H1 (cell line): ENCODE measurements at regions not wholly inside any gene's neighbourhood (a gene's known extent, or its start where the extent isn't known, plus 50 kb on each side); places are given as distances from the start of the nearest gene placed in this dataset.

ENCODE experiments used
- CTCF ChIA-PET: fragments of 300-600 bp; sonication (Branson Sonifier 250); formaldehyde crosslinking; loops from one replicate; lab custom pipeline; 2021; ENCODE audit not compliant: partially characterized antibody; lab: Charles Lee
- POLR2A ChIA-PET: fragments of 300-600 bp; sonication (Branson Sonifier 250); formaldehyde crosslinking; loops from one replicate; lab custom pipeline; 2021; ENCODE audit warnings: inconsistent platforms; ENCODE audit not compliant: partially characterized antibody; lab: Charles Lee
- DNase-seq, 2 experiments: peaks; one replicate each; pipeline versions ENCODE4 v3.0.0 to v3.0.0-alpha.2; 2010 to 2022; ENCODE audit warnings: low spot score in 2 of 2, low read depth in 1 of 2, mixed read lengths in 1 of 2
- FAIRE-seq: peaks from 2 replicates; lab custom pipeline; 2011; peaks lifted over from hg19 to GRCh38; lab: Jason Lieb, UNC
- H2AFZ ChIP-seq: 2 replicates; pipeline ENCODE4 v1.8.1; 2012; ENCODE audit warnings: low read length, inconsistent platforms
- H2AK5ac ChIP-seq: 2 replicates; pipeline ENCODE4 v1.6.1; 2013; ENCODE audit warnings: low read depth, low read length
- H2BK120ac ChIP-seq: replicated peaks from 2 replicates; pipeline ENCODE3; 2013; ENCODE audit warnings: low read depth, low read length, inconsistent platforms
- H2BK12ac ChIP-seq: 2 replicates; pipeline ENCODE4 v1.6.1; 2013; ENCODE audit warnings: low read depth, low read length
- H2BK15ac ChIP-seq: 2 replicates; pipeline ENCODE4 v1.6.1; 2013; ENCODE audit warnings: low read length
- H2BK20ac ChIP-seq: 2 replicates; pipeline ENCODE4 v1.6.1; 2013; ENCODE audit warnings: low read length
- H2BK5ac ChIP-seq: 2 replicates; pipeline ENCODE4 v1.6.1; 2013; ENCODE audit warnings: low read depth, low read length
- H3K14ac ChIP-seq: 2 replicates; pipeline ENCODE4 v1.6.1; 2013; ENCODE audit warnings: inconsistent platforms; ENCODE audit not compliant: insufficient read length
- H3K18ac ChIP-seq: 2 replicates; pipeline ENCODE4 v1.6.1; 2013; ENCODE audit warnings: low read length; ENCODE audit errors: extremely low read depth
- H3K23ac ChIP-seq: 2 replicates; pipeline ENCODE4 v1.6.1; 2013; ENCODE audit warnings: inconsistent platforms; ENCODE audit not compliant: insufficient read length
- H3K23me2 ChIP-seq: 2 replicates; pipeline ENCODE4 v1.6.1; 2013; ENCODE audit warnings: low read depth, low read length
- H3K27ac ChIP-seq: 2 replicates; pipeline ENCODE4 v1.6.1; 2011; ENCODE audit warnings: low read depth, low read length, inconsistent platforms
- H3K27me3 ChIP-seq, 4 experiments: replicated peaks in 1 of 4; 1 replicate in 1 of 4; 2 replicates in 3 of 4; pipeline versions ENCODE4 v1.6.1 to v1.8.1; 2011 to 2013; ENCODE audit warnings: low read length in 3 of 4, mild to moderate bottlenecking in 3 of 4, inconsistent platforms in 2 of 4, mixed read lengths in 2 of 4, moderate library complexity in 1 of 4; ENCODE audit not compliant: control insufficient read depth in 3 of 4, insufficient read depth in 3 of 4; ENCODE audit errors: extremely low read depth in 1 of 4
- H3K36me3 ChIP-seq, 4 experiments: 2 replicates each; pipeline versions ENCODE4 v1.6.1 to v1.8.1; 2011 to 2013; ENCODE audit warnings: mild to moderate bottlenecking in 4 of 4, low read length in 3 of 4, moderate library complexity in 2 of 4, control low read depth in 1 of 4, inconsistent platforms in 1 of 4; ENCODE audit not compliant: insufficient read depth in 4 of 4, control insufficient read depth in 2 of 4
- H3K4ac ChIP-seq: replicated peaks from 2 replicates; pipeline ENCODE3; 2013; ENCODE audit warnings: low read length, low read depth, mixed read lengths, inconsistent platforms; ENCODE audit not compliant: insufficient read length
- H3K4me1 ChIP-seq, 4 experiments: replicated peaks in 1 of 4; 1 replicate in 1 of 4; 2 replicates in 3 of 4; pipeline versions ENCODE4 v1.6.1 to v1.8.1; 2011 to 2013; ENCODE audit warnings: low read length in 3 of 4, inconsistent platforms in 2 of 4, mixed read lengths in 1 of 4; ENCODE audit not compliant: insufficient read depth in 4 of 4, control insufficient read depth in 3 of 4
- H3K4me2 ChIP-seq, 2 experiments: 2 replicates each; pipeline versions ENCODE4 v1.6.1 to v1.8.1; 2011 to 2013; ENCODE audit warnings: low read depth in 2 of 2, low read length in 2 of 2, control low read depth in 1 of 2, inconsistent platforms in 1 of 2, mild to moderate bottlenecking in 1 of 2; ENCODE audit not compliant: insufficient read depth in 1 of 2
- H3K4me3 ChIP-seq, 4 experiments: fragments of 200-600, 300-600 bp in 1 of 4; sonication (generic), shearing (Covaris generic), sonication (Bioruptor Twin) in 1 of 4; 2 replicates each; pipeline versions ENCODE4 v1.5.1 to v1.8.1; 2011 to 2016; ENCODE audit warnings: low read length in 4 of 4, low read depth in 3 of 4, control low read depth in 2 of 4, inconsistent platforms in 2 of 4, mild to moderate bottlenecking in 2 of 4, mixed read lengths in 1 of 4, moderate library complexity in 1 of 4; ENCODE audit not compliant: insufficient read depth in 2 of 4; ENCODE audit errors: extremely low read depth in 1 of 4
- H3K56ac ChIP-seq: replicated peaks from 2 replicates; pipeline ENCODE3; 2013; ENCODE audit warnings: low read depth, mild to moderate bottlenecking, mixed read lengths, low read length, inconsistent platforms; ENCODE audit not compliant: insufficient read length
- H3K79me1 ChIP-seq: 2 replicates; pipeline ENCODE4 v1.6.1; 2013; ENCODE audit warnings: low read depth, low read length, control low read depth
- H3K79me2 ChIP-seq, 2 experiments: 2 replicates each; pipeline versions ENCODE4 v1.6.1 to v1.8.1; 2012 to 2013; ENCODE audit warnings: low read length in 2 of 2, mild to moderate bottlenecking in 2 of 2, inconsistent platforms in 1 of 2; ENCODE audit not compliant: insufficient read depth in 2 of 2, control insufficient read depth in 1 of 2
- H3K9ac ChIP-seq, 4 experiments: replicated peaks in 1 of 4; 1 replicate in 1 of 4; 2 replicates in 3 of 4; pipeline versions ENCODE4 v1.6.1 to v1.8.1; 2011 to 2013; ENCODE audit warnings: low read depth in 3 of 4, low read length in 3 of 4, control low read depth in 2 of 4, mild to moderate bottlenecking in 2 of 4, moderate library complexity in 2 of 4, inconsistent platforms in 1 of 4; ENCODE audit errors: extremely low read depth in 1 of 4
- H3K9me3 ChIP-seq, 2 experiments: 2 replicates each; pipeline versions ENCODE4 v1.6.1 to v1.8.1; 2012 to 2013; ENCODE audit warnings: mild to moderate bottlenecking in 2 of 2, moderate library complexity in 2 of 2, control low read depth in 1 of 2, inconsistent platforms in 1 of 2, low read depth in 1 of 2, low read length in 1 of 2, mixed read lengths in 1 of 2; ENCODE audit not compliant: insufficient read depth in 2 of 2
- H4K20me1 ChIP-seq, 2 experiments: replicated peaks in 1 of 2; 2 replicates each; pipeline versions ENCODE3 to v1.8.1; 2011 to 2013; ENCODE audit warnings: inconsistent platforms in 2 of 2, low read length in 2 of 2, mild to moderate bottlenecking in 1 of 2; ENCODE audit not compliant: insufficient read depth in 2 of 2, control insufficient read depth in 1 of 2
- H4K5ac ChIP-seq: 2 replicates; pipeline ENCODE4 v1.6.1; 2013; ENCODE audit warnings: low read length, low read depth, mixed read lengths, inconsistent platforms; ENCODE audit not compliant: insufficient read length
- H4K8ac ChIP-seq: 2 replicates; pipeline ENCODE4 v1.8.0; 2013; ENCODE audit warnings: mild to moderate bottlenecking, moderate library complexity, low read length, inconsistent platforms; ENCODE audit not compliant: insufficient read depth; ENCODE audit errors: extremely low read depth
- H4K91ac ChIP-seq: replicated peaks from 2 replicates; pipeline ENCODE3; 2013; ENCODE audit warnings: low read length, mixed read lengths, inconsistent platforms; ENCODE audit not compliant: insufficient read length
- EGR1 ChIP-seq: IDR thresholded peaks from 2 replicates; pipeline ENCODE4 v1.6.1; 2011; ENCODE audit warnings: low read depth, low read length, borderline replicate concordance
- JUND ChIP-seq: IDR thresholded peaks from 2 replicates; pipeline ENCODE4 v1.6.1; 2011; ENCODE audit warnings: mild to moderate bottlenecking, improper control_type of control experiment, low read length
- KDM4A ChIP-seq: IDR thresholded peaks from one replicate; pipeline ENCODE4 v1.7.1; 2012; ENCODE audit warnings: low read depth, mild to moderate bottlenecking, moderate library complexity, low read length, inconsistent platforms; ENCODE audit not compliant: severe bottlenecking
- KDM5A ChIP-seq: fragments of 200-600 bp; IDR thresholded peaks from 2 replicates; pipeline ENCODE4 v1.7.1; 2012; ENCODE audit warnings: mild to moderate bottlenecking, low read length, inconsistent platforms, mixed read lengths
- PHF8 ChIP-seq: fragments of 200-600 bp; sonication (generic); conservative IDR thresholded peaks from 2 replicates; pipeline ENCODE4 v1.7.1; 2012; ENCODE audit warnings: low read depth, mild to moderate bottlenecking, inconsistent platforms, low read length, moderate library complexity
- POLR2A ChIP-seq, 2 experiments: IDR thresholded peaks; 1 replicate in 1 of 2; 2 replicates in 1 of 2; pipeline ENCODE4 v1.6.1; 2011; ENCODE audit warnings: low read depth in 2 of 2, low read length in 2 of 2, mild to moderate bottlenecking in 2 of 2; ENCODE audit errors: control extremely low read depth in 1 of 2
- SP4 ChIP-seq: IDR thresholded peaks from 2 replicates; pipeline ENCODE4 v1.6.1; 2012; ENCODE audit warnings: low read length, inconsistent platforms
- TAF7 ChIP-seq: optimal IDR thresholded peaks from 2 replicates; pipeline ENCODE3; 2011; ENCODE audit warnings: low read depth, mild to moderate bottlenecking, inconsistent platforms, low read length, moderate library complexity, borderline replicate concordance
- TEAD4 ChIP-seq: IDR thresholded peaks from 2 replicates; pipeline ENCODE4 v1.6.1; 2012; ENCODE audit warnings: low read depth, low read length, inconsistent platforms, mixed read lengths
- WGBS, 2 experiments: shearing (Covaris generic) in 1 of 2; methylation state at CpG; one replicate each; pipeline versions ENCODE4 v1.1.6 to v1.1.7; 2013 to 2015; ENCODE audit warnings: low lambda C conversion rate in 2 of 2, mixed read lengths in 2 of 2, inconsistent platforms in 1 of 2, low coverage in 1 of 2, missing lambda C conversion rate in 1 of 2; ENCODE audit not compliant: insufficient replicate concordance in 2 of 2, insufficient coverage in 1 of 2, insufficient read length in 1 of 2; ENCODE audit errors: extremely low coverage in 1 of 2, missing lambda C conversion rate in 1 of 2; 5-methylcytosine and 5-hydroxymethylcytosine counted together
- TF ChIP-seq, protein P1 (sequence below): IDR thresholded peaks from 2 replicates; pipeline ENCODE4 v1.6.1; 2011; ENCODE audit warnings: low read length, improper control_type of control experiment

GRCh38 chr3:182183716-182184430 is 472.1 kb downstream of the SOX2 start:
- Histone ChIP-seq H4K91ac (no peak overlapping the region), H3K9ac (no peak overlapping the region), H2BK120ac (no peak overlapping the region), H3K36me3 (no peaks in the 10 kb centered on the region), H2AFZ (no peak overlapping the region), H3K18ac (no peak overlapping the region), H3K27ac (no peak overlapping the region), H3K27me3 (no peaks in the 10 kb centered on the region), H3K23me2 (no peaks in the 10 kb centered on the region; the same call in 1 of the 2 replicates), H3K4me2 (peak overlapping the region in 1 of 2 experiments; percentile 39; a peak in 2 of 4 replicates), H3K14ac (no peak overlapping the region), H4K8ac (no peak overlapping the region), H3K4me3 (no peak overlapping the region), H4K20me1 (no peaks in the 10 kb centered on the region), H3K56ac (no peak overlapping the region), H3K4me1 (peaks cover 0 to 21% (median 9%) of the 10 kb centered on the region in 4 experiments; a peak in 5 of 7 replicates), H3K23ac (no peak overlapping the region), H3K79me2 (no peaks in the 10 kb centered on the region), H2BK20ac (0 out of 2 replicates have a peak overlapping the region, but pooled peaks have one; percentile 68), H2BK15ac (no peak overlapping the region), H3K4ac (no peak overlapping the region), H2BK12ac (no peak overlapping the region), H2BK5ac (peak overlapping the region; percentile 38; the same call in 1 of the 2 replicates), H2AK5ac (no peak overlapping the region), H3K9me3 (peaks cover 0 to 4% of the 10 kb centered on the region in 2 experiments; a peak in 1 of 4 replicates), H3K79me1 (no peaks in the 10 kb centered on the region), H4K5ac (no peak overlapping the region)
- 75% methylated on average over 6 of the region's 6 CpGs; no CpG with 5 or more reads in 1 of the 2 experiments for WGBS, 2 experiments
- FAIRE-seq (peak; percentile 7), DNase-seq (no peak)
- CTCF ChIA-PET: interaction anchor here (0.6 to 1.5 kb wide), 2 partner anchors 29 to 51 kb away, joined by 3 to 4 read pairs; no protein-coding TSS in a partner anchor
- POLR2A ChIA-PET: interaction anchor here (0.6 to 1.1 kb wide), 2 partner anchors 12 to 634 kb away, joined by 3 read pairs; no protein-coding TSS in a partner anchor
- TF ChIP-seq KDM4A (no peak), TEAD4 (no peak), SP4 (no peak), JUND (no peak), TAF7 (no peak), POLR2A (IDR thresholded peaks at IDR 0.05; ENCODE audit: control extremely low read depth in 1 of 2, low read depth in 2 of 2, low read length in 2 of 2) (no peak), KDM5A (no peak), EGR1 (no peak), PHF8 (no peak)
- TF ChIP-seq, protein P1, sequence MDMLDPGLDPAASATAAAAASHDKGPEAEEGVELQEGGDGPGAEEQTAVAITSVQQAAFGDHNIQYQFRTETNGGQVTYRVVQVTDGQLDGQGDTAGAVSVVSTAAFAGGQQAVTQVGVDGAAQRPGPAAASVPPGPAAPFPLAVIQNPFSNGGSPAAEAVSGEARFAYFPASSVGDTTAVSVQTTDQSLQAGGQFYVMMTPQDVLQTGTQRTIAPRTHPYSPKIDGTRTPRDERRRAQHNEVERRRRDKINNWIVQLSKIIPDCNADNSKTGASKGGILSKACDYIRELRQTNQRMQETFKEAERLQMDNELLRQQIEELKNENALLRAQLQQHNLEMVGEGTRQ: no peak
